Lung (tissue), 11 donors: ENCODE measurements at regions not wholly inside any gene's neighbourhood (a gene's known extent, or its start where the extent isn't known, plus 50 kb on each side); places are given as distances from the start of the nearest gene placed in this dataset.

Experiments
- ATAC-seq: fragments of 200-7000 bp; cut with Tn5 transposase; one replicate; pipeline ENCODE4 v1.9.1; 2020; ENCODE audit warnings: moderate number of reproducible peaks; ENCODE audit not compliant: insufficient read depth, low FRiP score
- DNase-seq, 3 donors: peaks; one replicate each; pipeline ENCODE4 v3.0.0-alpha.2; 2013 to 2017
- H3K27ac ChIP-seq, 2 donors: one replicate each; pipeline ENCODE4 v1.5.1; 2013; ENCODE audit warnings: mild to moderate bottlenecking in 2 of 2, moderate library complexity in 2 of 2, control low read depth in 1 of 2, inconsistent platforms in 1 of 2, low read depth in 1 of 2, low read length in 1 of 2
- H3K27me3 ChIP-seq, 3 donors: one replicate each; pipeline ENCODE4 v1.5.1; 2013; ENCODE audit warnings: low read length in 2 of 3; ENCODE audit not compliant: control insufficient read depth in 3 of 3, insufficient read depth in 3 of 3
- H3K36me3 ChIP-seq, 4 donors: one replicate each; pipeline ENCODE4 v1.5.1; 2013; ENCODE audit warnings: low read length in 4 of 4, mild to moderate bottlenecking in 1 of 4, moderate library complexity in 1 of 4; ENCODE audit not compliant: control insufficient read depth in 4 of 4, insufficient read depth in 4 of 4
- H3K4me1 ChIP-seq, 5 donors: one replicate each; pipeline ENCODE4 v1.5.1; 2013; ENCODE audit warnings: low read length in 5 of 5, mild to moderate bottlenecking in 2 of 5, moderate library complexity in 1 of 5; ENCODE audit not compliant: control insufficient read depth in 5 of 5, insufficient read depth in 5 of 5
- H3K4me3 ChIP-seq: one replicate; pipeline ENCODE4 v1.5.1; 2013; ENCODE audit warnings: mild to moderate bottlenecking, control low read depth, moderate library complexity
- H3K9ac ChIP-seq, 2 donors: one replicate each; pipeline ENCODE4 v1.5.1; 2013; ENCODE audit warnings: low read length in 2 of 2, control low read depth in 1 of 2; ENCODE audit not compliant: insufficient read depth in 1 of 2
- H3K9me3 ChIP-seq, 4 donors: one replicate each; pipeline ENCODE4 v1.5.1; 2013; ENCODE audit warnings: low read length in 3 of 4, mild to moderate bottlenecking in 1 of 4, moderate library complexity in 1 of 4; ENCODE audit not compliant: control insufficient read depth in 4 of 4, insufficient read depth in 3 of 4
- CTCF ChIP-seq: IDR thresholded peaks from 2 replicates; pipeline ENCODE4 v1.5.1; 2012; ENCODE audit warnings: mild to moderate bottlenecking; ENCODE audit errors: control extremely low read depth, extremely low read depth
- WGBS, 2 donors: extraction: QIAGEN DNeasy Blood & Tissue Kit; methylation state at CpG; one replicate each; pipeline ENCODE4 v1.1.7; 2013; 5-methylcytosine and 5-hydroxymethylcytosine counted together
- donor health status: control.
- donor health status: control.
- donor health status: Bipolar disorder and iron deficiency.
- donor health status: healthy.
- donor health status: DM: yes; HTN: yes; CAD: no.

GRCh38 chr2:239750929-239751678, 274.0 kb downstream of the NDUFA10 start:
- H3K9me3 ChIP-seq: no peaks in the 10 kb centered on the region
- no peak overlapping the region for H3K9ac ChIP-seq
- peaks cover 0 to 27% (median 9%) of the 10 kb centered on the region in 5 donors for H3K4me1 ChIP-seq
- H3K4me3 ChIP-seq: no peak overlapping the region
- no peaks in the 10 kb centered on the region for H3K36me3 ChIP-seq
- no peak overlapping the region for H3K27ac ChIP-seq
- H3K27me3 ChIP-seq: no peaks in the 10 kb centered on the region
- WGBS, 2 donors: 58 to 68% methylated on average over 22 of the region's 22 CpGs
- ATAC-seq (no peak), DNase-seq (no peak)
- TF ChIP-seq CTCF: no peak

GRCh38 chr2:239750045-239750835, 274.9 kb downstream of the NDUFA10 start:
- Histone ChIP-seq H3K4me3 (no peak overlapping the region), H3K9ac (no peak overlapping the region), H3K36me3 (no peaks in the 10 kb centered on the region), H3K4me1 (peaks cover 0 to 25% (median 9%) of the 10 kb centered on the region in 5 donors), H3K27me3 (no peaks in the 10 kb centered on the region), H3K27ac (no peak overlapping the region), H3K9me3 (no peaks in the 10 kb centered on the region)
- DNase-seq: no peak
- 93% methylated on average over 29 of the region's 29 CpGs for WGBS, 2 donors
- ATAC-seq: no peak
- TF ChIP-seq CTCF: no peak

GRCh38 chr2:239749272-239749873, 275.8 kb downstream of the NDUFA10 start:
- DNase-seq: no peak
- H3K4me1 ChIP-seq: peaks cover 0 to 25% (median 9%) of the 10 kb centered on the region in 5 donors
- no peaks in the 10 kb centered on the region for H3K9me3 ChIP-seq
- H3K36me3 ChIP-seq: no peaks in the 10 kb centered on the region
- no peak overlapping the region for H3K4me3 ChIP-seq
- 92 to 93% methylated on average over 12 of the region's 12 CpGs for WGBS, 2 donors
- H3K9ac ChIP-seq: no peak overlapping the region
- H3K27me3 ChIP-seq: no peaks in the 10 kb centered on the region
- ATAC-seq: no peak
- no peak for TF ChIP-seq CTCF
- H3K27ac ChIP-seq: no peak overlapping the region
